Prostate gland (tissue), 2 donors: ENCODE measurements at regions not wholly inside any gene's neighbourhood (a gene's known extent, or its start where the extent isn't known, plus 50 kb on each side); places are given as distances from the start of the nearest gene placed in this dataset.

ENCODE experiments used
- CTCF ChIP-seq, 4 experiments: fragments of 200-600 bp in 2 of 4; fragments of 450-650 bp in 2 of 4; sonication (generic) in 2 of 4; IDR thresholded peaks; 1 replicate in 3 of 4; 2 replicates in 1 of 4; pipeline ENCODE4 v1.5.1; 2016 to 2019; ENCODE audit warnings: antibody characterized with exemption in 4 of 4, mild to moderate bottlenecking in 2 of 4, moderate library complexity in 2 of 4
- POLR2A ChIP-seq: fragments of 450-650 bp; IDR thresholded peaks from one replicate; pipeline ENCODE4 v1.6.1; 2016; ENCODE audit warnings: antibody characterized with exemption, mild to moderate bottlenecking

- TF ChIP-seq POLR2A (no peak), CTCF (IDR thresholded peaks at IDR 0.05) (no peak)
Observed at GRCh38 chrX:18034504-18034903, 173.4 kb upstream of the RAI2 start.
